ENCODE measurements at regions not wholly inside any gene's neighbourhood (a gene's known extent, or its start where the extent isn't known, plus 50 kb on each side); places are given as distances from the start of the nearest gene placed in this dataset.
"Not testable (repeated sequence)": the region's sequence is repeated elsewhere in the genome, so short reads cannot be mapped to it uniquely, and the experiment has no call there.

GRCh38 chr1:213414346-213414745, 363.3 kb downstream of the RPS6KC1 start:
- DNase-seq = peak in 1 of 42 donors; percentile 4
- intact Hi-C loops (cut with DNase I) = no loop called here

GRCh38 chr1:213414911-213415310, 363.9 kb downstream of the RPS6KC1 start:
- intact Hi-C loops (cut with DNase I) = no loop called here
- DNase-seq = no peak

- DNase-seq = peak in 1 of 42 donors; percentile 35
- intact Hi-C loops (cut with DNase I) = no loop called here
These were observed 364.8 kb downstream of the RPS6KC1 start for GRCh38 chr1:213415691-213416380.

GRCh38 chr1:213416461-213417224, 365.6 kb downstream of the RPS6KC1 start:
- intact Hi-C loops (cut with DNase I) = no loop called here

GRCh38 chr1:213417225-213417820, 366.3 kb downstream of the RPS6KC1 start:
- peak in 1 of 42 donors; percentile 28 for DNase-seq

More at GRCh38 chr1:213416461-213417224, 365.6 kb downstream of the RPS6KC1 start:
- peak in 1 of 42 donors; percentile 26 for DNase-seq

GRCh38 chr1:213417846-213418245, 366.8 kb downstream of the RPS6KC1 start:
- intact Hi-C loops (cut with DNase I) = no loop called here
- peak in 1 of 42 donors; percentile 13 for DNase-seq

More at GRCh38 chr1:213417225-213417820, 366.3 kb downstream of the RPS6KC1 start:
- intact Hi-C loops (cut with DNase I) = no loop called here

- intact Hi-C loops (cut with DNase I) = no loop called here
- DNase-seq = peak in 1 of 42 donors; percentile 38
These were observed 367.4 kb downstream of the RPS6KC1 start for GRCh38 chr1:213418268-213419071.

- DNase-seq = peak in 1 of 42 donors; percentile 8
- intact Hi-C loops (cut with DNase I) = no loop called here
These were observed 368.5 kb downstream of the RPS6KC1 start for GRCh38 chr1:213419401-213420030.

- peak in 1 of 42 donors; percentile 10 for DNase-seq
- intact Hi-C loops (cut with DNase I) = not testable (repeated sequence)
These were observed 370.1 kb downstream of the RPS6KC1 start for GRCh38 chr1:213421178-213421577.

GRCh38 chr1:213423041-213423440, 372.0 kb downstream of the RPS6KC1 start:
- intact Hi-C loops (cut with DNase I) = no loop called here
- peak in 1 of 42 donors; percentile 13 for DNase-seq

GRCh38 chr1:213423605-213424004, 372.6 kb downstream of the RPS6KC1 start:
- DNase-seq = peak in 1 of 42 donors; percentile 33
- intact Hi-C loops (cut with DNase I) = no loop called here

GRCh38 chr1:213425376-213426030, 374.5 kb downstream of the RPS6KC1 start:
- DNase-seq = peak in 1 of 42 donors; percentile 31
- intact Hi-C loops (cut with DNase I) = no loop called here

GRCh38 chr1:213429642-213430041, 378.6 kb downstream of the RPS6KC1 start:
- no peak for DNase-seq
- intact Hi-C loops (cut with DNase I) = no loop called here

GRCh38 chr1:213435715-213436114, 384.7 kb downstream of the RPS6KC1 start:
- DNase-seq = no peak
- intact Hi-C loops (cut with DNase I) = no loop called here

- intact Hi-C loops (cut with DNase I) = no loop called here
- DNase-seq = no peak
These were observed 387.3 kb downstream of the RPS6KC1 start for GRCh38 chr1:213438339-213438738.

GRCh38 chr1:213439703-213440102, 388.7 kb downstream of the RPS6KC1 start:
- intact Hi-C loops (cut with DNase I) = no loop called here
- no peak for DNase-seq

GRCh38 chr1:213440766-213441165, 389.7 kb downstream of the RPS6KC1 start:
- intact Hi-C loops (cut with DNase I) = no loop called here
- no peak for DNase-seq

GRCh38 chr1:213443415-213443814, 392.4 kb downstream of the RPS6KC1 start:
- intact Hi-C loops (cut with DNase I) = no loop called here

More at GRCh38 chr1:213443415-213443814, 392.4 kb downstream of the RPS6KC1 start:
- DNase-seq = no peak
